HG03159 (cell line): ENCODE measurements at regions not wholly inside any gene's neighbourhood (a gene's known extent, or its start where the extent isn't known, plus 50 kb on each side); places are given as distances from the start of the nearest gene placed in this dataset.
"Not testable (repeated sequence)": the region's sequence is repeated elsewhere in the genome, so short reads cannot be mapped to it uniquely, and the experiment has no call there.

Experiments
- ATAC-seq: cut with Tn5 transposase; IDR thresholded peaks from one replicate; pipeline ENCODE4 v1.9.1; 2021; ENCODE audit warnings: mild to moderate bottlenecking, moderate library complexity; ENCODE audit not compliant: unreplicated experiment

DNA sequence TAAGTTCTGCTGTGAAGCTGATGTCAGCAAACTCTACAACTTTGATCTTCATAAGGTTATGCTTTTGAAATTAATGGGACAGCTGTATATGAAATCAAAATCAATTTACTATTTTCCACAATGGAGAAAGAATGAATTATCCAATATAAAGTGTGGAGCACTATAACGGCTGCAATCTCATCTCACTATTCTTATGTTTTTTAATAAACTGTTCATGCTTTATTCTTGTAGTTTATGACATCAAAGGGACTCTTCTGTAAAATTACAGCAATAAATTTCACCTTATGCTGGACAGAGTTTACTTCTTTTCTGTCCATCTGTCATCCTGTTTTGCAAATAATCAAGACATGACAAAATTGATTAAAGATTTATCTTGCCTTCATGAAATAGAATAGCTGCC is 192.5 kb downstream of the TECRL start:
- no peak for ATAC-seq

- ATAC-seq, result no peak
These were observed 203.9 kb downstream of the TECRL start for GRCh38 chr4:64205376-64205775.

DNA sequence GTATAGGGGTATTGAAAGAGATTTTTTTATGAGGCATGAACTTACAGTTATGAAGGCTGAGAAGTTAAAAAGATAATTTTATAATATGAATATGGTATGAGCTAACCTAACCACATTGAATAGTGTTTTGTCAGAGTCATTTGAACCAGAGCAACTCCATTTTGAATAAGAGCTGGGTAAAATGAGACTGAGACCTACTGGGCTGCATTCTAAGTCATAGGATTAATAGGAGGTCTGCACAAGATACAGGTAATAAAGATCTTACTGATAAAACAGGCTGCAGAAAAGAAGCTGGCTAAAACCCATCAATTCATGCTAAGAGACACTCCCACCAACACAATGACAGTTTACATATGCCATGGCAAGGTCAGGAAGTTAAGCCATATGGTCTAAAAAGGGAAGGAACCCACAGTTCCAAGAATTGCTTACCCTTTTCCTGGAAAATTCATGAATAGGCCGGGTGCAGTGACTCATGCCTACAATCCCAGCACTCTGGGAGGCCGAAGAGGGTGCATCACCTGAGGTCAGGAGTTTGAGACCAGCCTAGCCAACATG is 209.2 kb downstream of the TECRL start:
- no peak for ATAC-seq

DNA sequence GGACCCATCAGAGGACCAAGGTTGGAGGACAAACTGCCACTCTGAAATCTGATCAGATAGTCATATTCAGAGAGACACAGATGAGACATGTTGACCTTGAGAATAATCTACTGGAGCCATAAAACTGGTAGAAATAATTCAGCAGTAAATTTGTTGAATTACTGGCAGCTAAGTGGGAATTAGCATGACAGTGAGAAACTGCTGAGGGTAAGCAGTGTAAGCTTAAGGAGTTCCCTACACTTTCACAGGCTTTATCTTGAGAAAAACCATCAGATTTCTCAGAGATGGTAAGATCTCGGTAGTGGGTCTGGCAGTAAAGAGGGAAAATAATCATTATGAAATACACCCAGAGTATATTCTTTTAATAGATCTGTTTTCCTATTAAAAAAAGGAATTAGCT is 213.7 kb downstream of the TECRL start:
- no peak for ATAC-seq

DNA sequence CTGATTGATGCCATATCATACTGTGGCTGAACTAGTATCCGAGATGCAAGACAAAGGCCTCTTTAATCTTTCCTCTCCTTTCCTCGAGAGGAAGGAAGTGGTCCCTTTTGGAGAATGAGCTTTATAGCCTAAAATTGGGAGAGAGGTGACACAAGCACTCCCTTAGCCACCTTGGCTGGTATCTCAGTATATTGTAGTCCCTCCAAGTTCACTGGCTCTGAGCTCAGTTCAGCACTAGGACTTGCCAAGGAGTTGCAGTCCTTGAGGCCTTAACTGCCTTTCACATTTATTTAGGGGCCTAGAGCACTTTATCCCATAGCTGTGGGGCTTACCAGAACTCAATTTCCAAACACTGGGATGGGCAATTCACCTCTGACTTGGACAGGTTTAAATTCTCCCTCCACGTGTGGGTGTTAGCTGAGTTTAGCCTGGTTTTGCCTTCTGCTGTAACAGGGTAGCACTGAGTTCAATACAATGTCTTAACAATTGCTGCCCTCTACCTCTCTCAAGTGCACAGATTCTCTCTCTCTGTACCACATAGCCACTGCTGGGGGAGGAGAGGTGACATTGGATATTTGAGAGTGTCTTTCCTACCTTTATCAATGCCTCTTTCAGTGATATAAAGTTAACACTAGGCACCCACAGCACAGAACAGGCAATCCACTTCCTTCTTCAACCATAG is 216.4 kb downstream of the TECRL start:
- ATAC-seq, result no peak

- ATAC-seq, result no peak
These were observed 234.9 kb downstream of the TECRL start for GRCh38 chr4:64174247-64174882.

DNA sequence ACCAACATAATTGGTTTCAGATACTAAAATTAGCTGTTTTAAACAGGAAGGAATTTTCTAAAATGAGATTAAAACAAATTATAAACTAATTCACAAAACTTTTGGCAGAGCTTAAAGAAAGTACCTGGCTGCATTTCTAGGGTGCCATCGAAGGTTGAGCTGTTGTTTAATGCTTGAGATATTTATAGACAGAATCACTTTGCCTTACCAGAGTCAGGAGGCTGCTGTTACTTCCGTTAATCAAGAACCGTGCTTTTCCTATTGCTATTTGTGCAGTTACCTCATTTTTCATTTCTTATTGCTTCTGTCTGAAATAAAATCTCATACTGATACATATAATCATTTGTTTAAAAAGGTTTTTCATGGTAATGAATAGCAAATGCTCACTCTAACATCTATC is 242.9 kb downstream of the TECRL start:
- no peak for ATAC-seq

- ATAC-seq, result peak; percentile 95
These were observed 250.5 kb downstream of the TECRL start for GRCh38 chr4:64158648-64159326.

GRCh38 chr4:64157397-64157796 is 251.9 kb downstream of the TECRL start:
- no peak for ATAC-seq

DNA sequence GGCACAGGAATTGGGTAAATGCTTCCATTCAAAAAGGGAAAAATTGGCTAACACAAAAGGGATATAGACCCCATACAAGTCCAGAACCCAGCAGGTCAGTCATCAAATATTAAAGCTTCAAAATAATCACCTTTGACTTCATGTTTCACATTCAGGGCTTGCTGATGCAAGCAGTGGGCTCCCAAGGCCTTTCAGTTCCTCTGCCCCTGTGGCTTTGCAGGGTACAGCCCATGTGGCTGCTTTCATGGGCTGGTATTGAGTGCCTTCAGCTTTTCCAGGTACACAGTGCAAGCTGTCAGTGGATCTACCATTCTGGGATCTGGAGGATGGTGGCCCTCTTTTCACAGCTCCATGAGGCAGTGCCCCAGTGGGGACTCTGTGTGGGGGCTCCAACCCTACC is 253.0 kb downstream of the TECRL start:
- ATAC-seq, result no peak

- no peak for ATAC-seq
These were observed 263.2 kb downstream of the TECRL start for GRCh38 chr4:64146030-64146429.

- ATAC-seq, result no peak
These were observed 264.3 kb downstream of the TECRL start for GRCh38 chr4:64144994-64145393.

- no peak for ATAC-seq
These were observed 278.3 kb downstream of the TECRL start for GRCh38 chr4:64130907-64131306.

- no peak for ATAC-seq
These were observed 283.9 kb downstream of the TECRL start for GRCh38 chr4:64125354-64125753.

GRCh38 chr4:64121803-64122202 is 287.4 kb downstream of the TECRL start:
- no peak for ATAC-seq

DNA sequence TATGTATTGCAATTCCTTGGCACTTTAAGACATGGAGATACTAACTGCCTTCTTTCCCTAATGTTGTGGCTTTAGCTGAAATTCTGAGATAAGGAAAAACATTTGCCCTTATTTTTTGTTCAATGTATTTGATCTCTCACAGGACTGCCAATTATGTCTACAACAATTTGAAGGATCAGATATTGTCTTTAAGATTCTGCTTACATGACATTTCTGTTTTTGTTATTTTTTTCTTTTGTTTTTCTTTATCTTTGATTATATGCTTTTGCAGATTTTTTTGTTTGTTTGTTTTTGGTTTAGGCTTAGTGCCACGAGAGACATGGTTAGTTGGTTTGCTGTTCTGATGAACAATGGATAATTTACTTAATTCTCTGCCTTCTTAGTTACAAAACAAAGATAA is 303.3 kb downstream of the TECRL start:
- ATAC-seq, result no peak

GRCh38 chr4:64095398-64095797 is 313.9 kb downstream of the TECRL start:
- ATAC-seq, result no peak

DNA sequence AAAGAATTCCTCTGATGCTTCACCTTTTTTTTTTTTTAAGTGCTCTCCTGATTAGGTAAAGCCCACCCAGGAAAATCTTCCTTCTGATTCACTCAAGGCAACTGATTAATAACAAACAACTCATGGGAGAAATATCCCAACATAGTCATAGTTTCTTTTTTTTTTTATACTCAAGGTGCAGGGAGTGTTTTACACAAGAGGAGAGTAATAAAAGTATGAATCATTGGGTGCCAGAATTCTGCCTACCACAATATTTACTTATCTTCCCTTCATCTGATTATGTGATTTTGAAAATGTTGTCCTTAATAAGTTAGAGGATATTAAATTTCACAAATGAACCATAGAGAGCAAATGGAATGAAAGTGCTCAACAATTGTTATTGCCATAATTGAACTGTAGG is 329.9 kb downstream of the TECRL start:
- ATAC-seq, result no peak

DNA sequence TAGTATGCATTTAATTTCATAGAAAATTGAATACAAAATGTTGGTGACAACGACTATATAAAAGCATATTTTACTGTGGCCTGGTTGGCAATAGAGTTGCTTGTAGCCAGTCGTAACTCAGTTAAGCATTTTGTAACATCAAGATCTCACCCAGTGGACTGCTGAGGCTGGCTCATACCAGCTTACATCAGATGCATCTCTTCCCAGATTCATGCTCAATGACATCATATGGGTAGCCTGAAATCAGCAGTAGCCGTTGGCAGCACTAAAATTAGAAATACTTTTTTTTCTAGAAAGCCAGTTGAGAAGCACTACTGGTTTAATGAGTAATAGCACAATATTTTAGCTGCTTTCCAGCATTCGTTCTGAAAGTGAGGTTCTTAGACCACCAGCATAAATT is 341.2 kb downstream of the TECRL start:
- ATAC-seq, result no peak

- ATAC-seq, result no peak
These were observed 346.3 kb downstream of the TECRL start for GRCh38 chr4:64062991-64063390.

DNA sequence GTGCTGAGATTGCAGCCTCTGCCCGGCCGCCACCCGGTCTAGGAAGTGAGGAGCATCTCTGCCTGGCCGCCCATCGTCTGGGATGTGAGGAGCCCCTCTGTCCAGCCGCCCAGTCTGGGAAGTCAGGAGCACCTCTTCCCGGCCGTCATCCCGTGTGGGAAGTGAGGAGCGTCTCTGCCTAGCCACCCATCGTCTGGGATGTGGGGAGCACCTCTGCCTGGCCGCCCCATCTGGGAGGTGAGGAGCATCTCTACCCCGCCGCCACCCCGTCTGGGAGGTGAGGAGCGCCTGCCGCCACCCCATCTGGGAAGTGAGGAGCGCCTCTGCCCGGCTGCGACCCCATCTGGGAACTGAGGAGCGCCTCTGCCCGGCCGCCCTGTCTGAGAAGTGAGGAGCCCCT is 372.2 kb downstream of the TECRL start:
- ATAC-seq, result not testable (repeated sequence)

- no peak for ATAC-seq
These were observed 386.7 kb downstream of the TECRL start for GRCh38 chr4:64022560-64022959.
